ENCODE measurements at regions not wholly inside any gene's neighbourhood (a gene's known extent, or its start where the extent isn't known, plus 50 kb on each side); places are given as distances from the start of the nearest gene placed in this dataset.

DNA sequence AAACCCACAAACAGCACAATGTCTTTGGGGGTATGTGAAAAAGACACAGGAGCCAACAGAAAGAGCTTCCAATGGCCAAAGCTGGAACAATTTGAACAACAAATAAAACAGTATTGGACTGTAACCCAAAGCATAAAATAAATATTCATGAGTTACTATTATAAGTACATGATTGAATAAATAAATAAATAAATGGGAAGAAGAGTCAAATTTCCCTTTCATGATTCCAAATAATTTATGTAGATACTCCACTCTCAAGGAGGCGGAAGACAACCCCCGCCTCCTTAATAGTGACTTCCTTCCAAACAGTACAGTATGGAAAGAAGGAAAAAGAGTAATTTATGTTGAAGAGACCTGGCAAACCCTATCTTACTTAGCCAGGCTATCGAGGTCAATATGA, 124.4 kb upstream of the P2RY1 start:
- DNase-seq (ENCODE audit: low read depth in 2 of 3, low spot score in 2 of 3) = no peak

DNA sequence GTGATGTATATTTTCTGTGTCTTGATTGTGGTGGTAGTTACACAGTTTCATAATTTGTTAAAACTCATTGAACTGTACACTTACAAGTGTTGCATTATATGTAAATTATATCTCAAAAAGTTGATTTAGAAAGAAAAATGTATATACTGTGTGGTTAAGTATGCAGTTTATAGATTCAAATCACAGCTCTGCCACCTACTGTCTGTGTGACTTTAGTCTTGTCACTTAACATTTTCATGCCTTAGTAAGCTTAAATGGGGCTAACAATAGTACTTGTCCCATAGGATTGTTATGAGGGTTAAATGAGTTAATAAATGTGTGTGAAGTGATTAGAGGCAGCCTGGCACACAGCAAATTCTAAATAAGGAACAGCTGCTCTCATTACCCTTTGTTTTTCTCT, 120.9 kb upstream of the P2RY1 start:
- no peak for DNase-seq (ENCODE audit: low read depth in 2 of 3, low spot score in 2 of 3)

DNA sequence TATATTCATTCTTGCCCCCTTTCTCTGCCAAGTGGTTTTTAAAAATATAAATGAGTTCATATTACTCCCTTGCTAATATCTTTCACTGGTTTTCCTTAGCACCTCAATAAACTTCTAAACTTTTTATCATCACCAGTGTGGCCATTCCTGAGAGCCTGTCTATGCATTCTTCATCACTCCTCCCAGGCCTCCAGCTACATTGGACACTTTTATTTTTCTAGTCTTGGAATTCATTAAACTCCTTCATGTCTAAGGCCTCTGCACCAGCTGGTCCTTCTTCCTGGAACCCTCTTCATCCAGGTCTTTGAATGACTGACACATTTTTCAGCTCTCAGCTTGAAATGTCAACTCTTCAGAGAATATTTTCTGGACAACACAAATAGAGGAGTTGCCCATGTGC, 120.4 kb upstream of the P2RY1 start:
- no peak for DNase-seq (ENCODE audit: low read depth in 2 of 3, low spot score in 2 of 3)

DNA sequence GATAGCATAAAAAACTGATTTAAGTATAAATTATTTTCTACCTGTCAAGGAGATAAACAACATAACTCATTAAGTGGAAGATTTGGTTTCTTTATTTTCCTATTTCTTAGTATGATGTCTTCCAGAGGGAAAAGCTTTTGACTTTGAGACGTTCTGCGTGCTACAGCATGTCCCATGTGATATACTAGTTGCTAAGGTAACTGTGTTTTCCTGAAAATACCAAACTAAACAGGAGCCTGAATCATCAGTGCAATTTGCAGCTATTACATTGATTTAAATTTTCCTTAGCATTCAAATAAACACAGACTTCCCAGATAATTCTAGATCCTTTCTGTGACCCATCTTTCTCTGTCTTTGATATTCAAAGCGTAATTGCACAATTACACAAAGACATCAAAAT, 117.7 kb upstream of the P2RY1 start:
- DNase-seq (ENCODE audit: low read depth in 2 of 3, low spot score in 2 of 3) = no peak

DNA sequence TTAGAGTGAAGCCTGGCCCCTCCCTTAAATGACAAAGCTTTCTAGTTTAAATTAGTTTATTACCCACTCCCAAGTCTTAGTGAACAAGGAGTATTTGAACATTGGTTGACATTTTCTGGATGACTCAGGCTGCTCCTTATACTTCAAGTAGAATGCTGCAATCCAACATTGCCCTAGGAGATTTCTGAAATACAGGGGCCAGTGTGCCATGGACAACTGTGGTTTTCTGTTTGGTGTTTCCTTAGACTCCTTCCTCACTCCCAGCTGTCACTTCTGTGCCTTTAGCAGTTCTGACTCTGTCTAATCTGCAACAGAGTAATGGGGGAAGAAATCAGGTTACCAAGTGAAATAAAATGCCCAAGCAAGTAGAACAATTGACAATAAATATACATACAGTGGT, 116.1 kb upstream of the P2RY1 start:
- DNase-seq (ENCODE audit: low read depth in 2 of 3, low spot score in 2 of 3) = no peak

DNA sequence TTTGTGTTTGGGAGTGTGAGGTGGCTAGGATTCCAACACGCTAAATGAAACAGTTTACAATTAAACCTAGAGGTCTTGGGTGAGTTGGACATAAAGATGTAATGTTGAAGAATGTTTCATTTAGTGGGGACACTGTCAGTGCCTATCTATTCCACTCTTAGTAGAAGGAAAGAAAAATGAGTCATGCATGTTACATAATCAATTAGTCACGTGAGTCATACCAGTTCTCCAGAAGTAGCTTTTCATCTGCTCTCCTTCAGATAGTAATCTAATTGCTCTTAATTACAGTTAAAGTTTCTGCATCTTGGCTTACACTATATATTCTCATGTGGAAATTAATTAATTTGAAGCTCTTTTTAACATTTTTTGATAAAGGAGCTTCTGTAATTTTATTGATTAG, 115.7 kb upstream of the P2RY1 start:
- no peak for DNase-seq (ENCODE audit: low read depth in 2 of 3, low spot score in 2 of 3)

DNA sequence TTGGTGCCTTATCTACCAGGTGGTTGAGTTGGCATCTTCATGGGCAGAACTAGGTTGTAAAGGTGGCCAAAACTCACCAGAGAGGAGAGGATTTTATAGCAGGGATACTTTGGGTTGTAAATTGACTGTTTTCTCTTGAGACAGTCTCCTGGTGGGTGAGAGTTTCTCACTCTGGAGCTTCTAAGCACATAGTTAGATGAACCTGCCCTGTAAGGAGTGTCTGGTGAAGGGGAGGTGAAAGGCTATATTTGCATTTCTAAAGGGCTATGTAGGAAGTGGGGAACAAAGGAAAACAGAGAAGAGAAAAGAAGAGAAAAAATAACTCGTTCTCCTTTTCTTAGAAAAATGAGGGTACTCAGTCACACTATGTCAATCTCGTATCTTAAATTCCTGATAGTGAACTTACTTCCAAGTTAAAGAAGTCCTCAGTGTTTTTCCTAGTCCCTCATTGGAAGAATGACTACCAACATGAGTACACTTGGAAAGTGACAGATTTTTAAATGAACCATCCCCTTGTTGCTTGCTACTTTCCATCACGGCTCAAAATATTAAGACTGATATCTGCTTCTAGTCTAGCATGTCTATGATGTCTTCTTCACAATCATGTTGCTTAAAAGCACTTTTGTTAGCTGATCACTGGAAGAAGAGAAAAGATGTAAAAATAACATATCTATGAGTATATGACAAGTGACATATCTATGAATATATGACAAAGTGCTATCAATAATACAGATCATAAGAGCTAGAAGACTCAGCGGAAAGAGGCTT, 113.8 kb upstream of the P2RY1 start:
- DNase-seq (ENCODE audit: low read depth in 2 of 3, low spot score in 2 of 3) = no peak

DNA sequence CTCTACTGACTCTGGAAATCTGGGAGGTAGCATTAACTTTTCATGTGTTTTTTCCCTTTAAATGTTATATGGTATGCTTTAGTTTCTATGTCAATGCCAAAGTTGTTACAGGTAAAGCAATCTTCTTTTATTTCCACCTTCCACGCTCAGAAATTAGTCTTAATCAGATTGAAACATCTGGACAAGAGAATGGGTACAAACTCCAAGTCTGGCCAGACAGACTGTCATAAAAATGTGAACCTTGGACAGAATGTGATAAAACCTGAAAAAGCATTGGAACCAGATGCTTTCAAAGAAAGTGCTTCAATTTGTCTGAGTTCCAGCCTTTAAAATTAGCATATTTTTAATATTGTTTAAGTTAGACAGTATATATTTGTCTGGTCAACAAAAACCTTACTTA, 110.7 kb upstream of the P2RY1 start:
- no peak for DNase-seq (ENCODE audit: low read depth in 2 of 3, low spot score in 2 of 3)

DNA sequence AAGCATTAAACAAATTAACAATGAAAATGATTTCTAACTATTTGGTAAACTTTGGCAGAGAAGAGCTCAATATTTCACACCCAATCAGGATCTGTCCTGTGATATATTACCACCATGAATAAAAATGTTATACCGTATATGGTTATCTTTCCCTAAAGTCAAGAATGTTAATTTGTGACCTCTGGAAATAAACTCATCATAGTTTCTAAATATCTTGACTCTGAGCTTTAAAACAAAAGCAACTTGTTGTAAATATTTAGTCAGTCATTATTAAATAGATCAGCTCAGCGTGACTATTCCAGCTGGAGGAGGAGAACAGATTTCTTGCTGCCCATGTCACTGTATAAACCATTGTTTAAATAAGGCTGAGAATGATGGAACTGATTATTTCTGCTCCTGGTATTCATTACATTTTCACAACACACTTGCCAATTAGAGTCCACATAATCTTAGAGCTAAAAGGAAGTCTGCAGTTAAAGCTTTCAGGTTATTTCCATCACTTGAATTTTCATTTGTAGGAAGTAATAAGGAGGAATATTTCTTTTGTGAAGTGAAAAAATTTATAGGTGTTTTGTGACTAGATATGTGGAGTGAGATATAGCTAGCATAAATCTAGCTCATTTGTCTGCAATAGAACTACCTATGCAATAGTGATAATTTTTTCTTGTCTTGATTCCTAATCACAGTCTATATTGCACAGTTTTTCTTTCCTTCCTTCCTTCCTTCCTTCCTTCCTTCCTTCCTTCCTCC, 106.5 kb upstream of the P2RY1 start:
- no peak for DNase-seq (ENCODE audit: low read depth in 2 of 3, low spot score in 2 of 3)

DNA sequence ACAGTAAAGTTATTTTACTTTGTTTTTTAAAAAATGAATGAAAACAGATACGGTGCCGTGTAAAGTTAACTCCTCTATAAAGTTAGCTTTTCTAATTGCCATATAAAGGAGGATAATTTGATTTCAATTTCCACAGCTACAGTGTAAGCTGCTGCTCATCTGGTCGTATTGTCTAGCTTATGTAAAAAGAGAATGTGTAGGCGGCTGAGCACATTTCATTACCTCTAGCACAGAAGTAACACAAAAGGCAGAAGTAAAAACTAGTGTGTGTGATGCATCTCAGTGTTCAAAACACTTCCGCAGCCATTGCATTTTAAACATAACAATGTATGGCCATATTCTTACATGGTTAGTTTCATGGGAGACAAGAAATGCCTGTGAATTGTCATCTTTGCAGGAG, 105.0 kb upstream of the P2RY1 start:
- DNase-seq (ENCODE audit: low read depth in 2 of 3, low spot score in 2 of 3) = no peak

DNA sequence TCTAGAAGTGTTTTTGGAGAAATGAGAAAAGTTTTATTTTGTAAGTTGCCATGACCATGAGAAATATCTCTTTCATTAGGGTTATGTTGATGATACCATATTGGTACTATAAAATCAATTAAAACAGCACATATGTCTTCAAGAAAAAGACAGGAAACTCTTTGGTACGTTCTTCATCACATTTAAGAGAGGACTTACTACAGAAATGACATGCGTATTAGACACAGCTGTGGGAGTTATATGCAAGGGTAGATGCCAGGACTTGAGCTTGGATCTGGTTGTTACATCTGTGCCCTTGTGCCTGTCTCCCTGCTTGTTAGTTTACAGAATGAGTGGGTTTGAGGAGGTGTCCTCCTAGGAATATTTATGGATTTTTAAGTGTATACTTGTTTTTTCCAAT, 103.4 kb upstream of the P2RY1 start:
- no peak for DNase-seq (ENCODE audit: low read depth in 2 of 3, low spot score in 2 of 3)

DNA sequence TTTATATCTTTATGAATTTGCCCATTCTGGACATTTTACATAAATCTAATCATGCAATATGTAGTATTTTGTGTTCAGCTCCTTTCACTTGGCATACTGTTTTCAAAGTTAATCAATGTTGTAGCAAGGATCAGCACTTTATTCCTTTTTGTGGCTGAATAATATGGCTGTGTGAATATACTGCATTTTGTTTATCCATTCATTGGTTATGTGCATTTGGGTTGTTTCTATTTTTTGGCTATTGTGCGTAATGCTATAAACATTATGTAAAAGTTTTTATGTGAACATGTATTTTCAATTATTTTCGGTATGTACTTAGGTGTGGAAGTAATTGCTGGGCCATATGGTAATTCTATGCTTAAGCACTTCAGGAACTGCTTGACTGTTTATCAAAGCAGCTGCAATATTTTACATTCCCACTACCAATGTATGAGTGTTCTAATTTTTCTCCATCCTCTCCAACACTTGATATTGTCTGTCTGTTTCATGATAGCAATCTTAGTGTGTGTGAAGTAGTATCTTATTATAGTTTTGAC, 101.3 kb upstream of the P2RY1 start:
- no peak for DNase-seq (ENCODE audit: low read depth in 2 of 3, low spot score in 2 of 3)

DNA sequence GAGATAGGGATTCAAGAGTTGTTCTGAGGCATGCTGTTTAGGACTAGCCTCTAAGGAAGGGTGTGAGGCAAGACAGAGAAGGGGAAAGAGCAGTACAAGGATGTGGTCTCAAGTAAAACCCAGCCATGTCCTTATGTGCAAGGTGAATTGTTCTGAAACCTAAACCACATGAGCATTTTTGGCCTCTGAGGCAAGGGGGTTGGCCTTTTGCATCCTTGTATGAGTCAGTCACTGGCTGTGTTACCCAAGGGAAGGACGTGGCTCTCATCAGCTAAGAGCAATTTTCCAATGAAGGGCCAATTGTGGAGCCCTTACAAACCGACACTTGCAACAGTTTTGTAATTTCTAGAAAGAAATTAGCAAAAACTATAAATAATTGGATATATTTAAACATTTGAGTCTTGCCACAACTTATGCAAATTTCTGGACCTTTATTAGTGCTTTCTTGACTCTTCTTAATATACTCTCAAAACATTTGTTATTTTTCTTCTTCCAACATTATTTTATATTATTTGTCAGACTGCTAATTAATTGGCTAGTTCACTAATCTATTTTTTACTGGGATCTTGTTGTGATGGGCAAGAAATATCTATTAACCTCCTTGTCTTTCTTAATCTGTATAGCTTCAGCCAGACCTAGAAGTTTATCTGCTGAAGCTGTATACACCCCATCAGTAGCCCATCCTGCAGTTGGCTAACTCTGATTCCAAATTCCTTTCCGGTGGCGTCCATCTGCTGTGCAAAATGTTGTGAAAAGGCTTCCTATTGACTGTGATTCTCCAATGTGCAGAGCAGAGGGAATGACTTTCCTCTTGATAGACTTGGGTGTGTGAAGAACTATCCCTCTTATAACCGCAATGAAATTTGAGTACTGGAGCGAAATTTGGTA, 97.7 kb upstream of the P2RY1 start:
- DNase-seq (ENCODE audit: low read depth in 2 of 3, low spot score in 2 of 3) = peak in 1 of 3 experiments; percentile 1

DNA sequence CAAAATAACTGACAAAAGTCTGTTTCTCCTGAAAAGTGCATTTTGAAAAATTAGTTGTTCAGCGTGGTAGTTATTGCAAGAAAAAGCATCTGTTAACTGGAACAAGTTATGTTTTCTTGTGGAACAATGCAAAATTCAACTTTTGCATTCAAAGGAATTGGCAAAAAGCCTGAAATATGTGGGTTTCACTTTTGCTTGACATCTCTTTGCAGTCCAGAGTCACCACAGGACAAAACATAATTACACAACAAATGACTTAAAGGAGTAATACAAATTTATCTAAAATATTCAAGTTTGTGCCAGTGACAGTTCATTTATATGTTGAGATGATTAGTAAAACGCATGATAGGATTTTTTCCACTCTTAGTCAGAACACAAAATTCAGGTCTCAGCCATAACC, 96.3 kb upstream of the P2RY1 start:
- DNase-seq (ENCODE audit: low read depth in 2 of 3, low spot score in 2 of 3) = no peak

DNA sequence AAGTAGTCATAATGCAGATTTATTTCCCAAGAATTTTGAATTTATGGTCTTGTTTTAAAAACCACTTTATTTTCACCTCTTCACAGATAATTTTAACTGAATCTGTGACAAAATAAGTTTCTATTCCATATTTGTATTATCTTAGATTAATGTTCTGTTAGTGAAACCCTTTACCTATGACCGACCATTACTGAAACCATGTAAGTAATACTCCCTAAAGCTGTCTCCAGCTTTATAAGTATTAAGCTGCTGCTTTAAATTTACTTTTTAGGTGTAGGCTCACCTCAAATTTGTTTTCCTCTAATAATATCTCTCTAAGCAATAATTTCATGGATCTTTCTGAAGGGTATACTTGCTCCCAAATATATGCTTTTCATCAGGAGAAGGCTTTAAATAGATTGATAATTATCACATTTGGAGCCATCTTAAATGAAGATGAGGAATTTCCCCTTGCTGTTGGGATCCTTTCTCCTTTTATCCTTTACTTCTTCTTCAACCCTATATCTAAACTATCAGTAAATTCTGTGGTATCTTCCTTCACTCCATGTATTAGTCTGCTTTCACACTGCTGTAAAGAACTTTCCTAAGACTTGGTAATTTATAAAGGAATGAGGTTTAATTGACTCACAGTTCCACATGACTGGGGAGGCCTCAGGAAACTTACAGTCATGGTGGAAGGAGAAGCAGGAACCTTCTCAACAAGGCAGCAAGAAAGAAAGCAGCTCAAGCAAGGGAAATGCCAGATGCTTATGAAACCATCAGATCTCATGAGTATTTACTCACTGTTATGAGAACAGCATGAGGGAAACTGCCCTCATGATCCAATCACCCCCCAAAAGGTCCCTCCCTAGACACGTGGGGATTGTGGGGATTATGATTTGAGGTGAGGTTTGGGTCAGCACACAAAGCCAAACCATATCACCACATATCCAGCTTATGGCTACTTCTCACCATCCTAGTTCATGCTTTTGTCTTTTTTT, 92.3 kb upstream of the P2RY1 start:
- no peak for DNase-seq (ENCODE audit: low read depth in 2 of 3, low spot score in 2 of 3)

DNA sequence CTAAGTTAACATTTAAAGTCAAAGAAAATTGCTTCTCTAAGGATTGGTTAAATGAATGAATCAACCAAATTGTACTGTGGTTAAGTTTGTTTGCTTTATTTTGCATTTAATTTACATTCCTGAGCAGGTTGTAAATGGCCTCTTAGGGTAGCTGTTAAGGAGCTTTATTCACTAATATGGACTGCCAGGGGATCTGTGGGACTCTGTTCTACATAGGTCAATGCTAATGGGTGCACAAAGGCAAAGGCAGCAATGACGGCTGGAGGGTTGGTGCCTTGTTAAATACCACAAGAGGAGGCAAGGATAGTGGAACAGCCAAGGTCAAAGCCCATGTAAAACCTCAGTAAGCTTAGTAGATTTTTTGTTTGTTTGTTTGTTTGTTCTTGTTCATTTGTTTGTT, 89.3 kb upstream of the P2RY1 start:
- DNase-seq (ENCODE audit: low read depth in 2 of 3, low spot score in 2 of 3) = no peak

DNA sequence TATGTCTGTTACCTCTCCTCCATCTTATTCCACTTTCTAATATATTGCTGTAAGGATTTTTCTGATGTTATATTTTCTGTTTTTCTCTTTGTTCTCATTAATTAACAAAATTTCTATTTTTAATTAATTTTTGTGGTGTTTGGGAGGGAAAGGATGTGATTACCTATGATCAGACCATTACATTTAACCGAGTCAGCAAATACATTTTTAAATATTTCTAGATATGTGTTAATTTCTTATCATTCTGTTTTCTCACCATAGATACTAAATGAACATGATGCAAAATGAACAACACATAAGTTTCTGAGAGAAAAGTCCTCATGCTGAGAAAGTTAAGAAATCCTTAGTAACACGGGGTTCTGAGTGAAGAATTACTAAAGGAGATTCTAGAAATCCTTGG, 80.6 kb upstream of the P2RY1 start:
- DNase-seq (ENCODE audit: low read depth in 2 of 3, low spot score in 2 of 3) = no peak

DNA sequence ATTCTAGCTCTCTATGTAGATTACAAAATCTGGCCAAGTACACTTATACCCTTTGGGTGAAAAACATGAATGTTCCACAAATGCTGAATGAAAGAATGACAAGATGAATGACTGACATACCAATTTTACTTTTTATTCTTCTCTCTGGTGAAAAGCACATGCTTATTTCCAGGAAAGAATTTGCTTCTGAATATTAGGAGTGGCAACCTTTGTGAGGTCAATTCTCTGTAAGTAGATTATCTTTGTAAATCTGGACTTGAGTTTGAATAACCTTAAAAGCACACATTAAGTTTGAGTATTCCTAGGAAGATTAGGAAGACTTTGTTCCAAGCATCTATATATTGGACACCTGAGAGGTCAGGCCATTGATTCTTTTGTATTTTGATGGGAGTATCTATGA, 78.1 kb upstream of the P2RY1 start:
- DNase-seq (ENCODE audit: low read depth in 2 of 3, low spot score in 2 of 3) = no peak

DNA sequence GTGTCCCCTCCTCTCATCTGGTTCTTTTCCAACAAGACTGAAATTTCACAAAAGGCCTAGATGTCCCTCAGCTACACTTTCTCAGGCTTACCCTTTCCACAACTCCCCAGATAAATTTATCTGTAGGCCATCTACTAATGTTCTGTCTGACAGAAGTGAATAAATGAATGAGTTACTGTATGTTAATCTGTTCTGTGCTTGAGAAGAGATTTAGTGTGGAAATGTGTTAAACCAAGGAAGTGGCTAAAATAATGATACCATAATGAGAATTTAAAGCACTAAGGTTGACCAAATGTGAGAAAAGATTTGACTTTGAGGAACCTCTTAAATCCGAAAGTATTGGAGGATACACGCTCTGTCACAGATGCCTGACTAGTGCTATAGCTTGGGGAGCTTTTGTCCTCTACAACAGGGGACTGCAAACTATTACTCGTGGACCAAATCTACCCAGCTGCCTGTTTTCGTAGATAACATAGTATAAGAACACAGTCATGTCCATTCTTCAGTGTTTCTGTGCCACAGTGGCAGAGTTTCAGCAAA, 74.8 kb upstream of the P2RY1 start:
- DNase-seq (ENCODE audit: low read depth in 2 of 3, low spot score in 2 of 3) = no peak

DNA sequence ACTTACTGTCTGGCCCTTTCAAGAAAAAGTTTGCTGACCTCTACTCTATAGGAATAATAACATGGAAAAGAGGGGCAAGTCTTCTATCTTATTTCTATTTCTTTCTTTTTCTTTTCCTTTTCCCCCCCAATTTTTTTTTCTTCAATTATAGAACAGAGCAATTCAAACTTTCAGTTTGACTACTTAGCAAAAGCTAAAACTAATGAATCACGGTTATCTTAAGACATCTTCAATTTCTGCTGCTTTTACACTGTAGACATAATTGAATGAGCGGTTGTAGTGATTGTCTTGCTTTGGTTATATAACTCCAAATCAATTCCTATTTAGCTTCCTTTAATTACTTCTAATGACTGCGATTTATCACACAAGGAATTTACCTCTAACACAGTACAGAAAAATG, 74.3 kb upstream of the P2RY1 start:
- DNase-seq (ENCODE audit: low read depth in 2 of 3, low spot score in 2 of 3) = no peak

Measured in activated CD8-positive, alpha-beta memory T cell treated with anti-CD3 and anti-CD28 coated beads for 48 hours (primary cell).